SK-N-SH (cell line): ENCODE measurements at regions not wholly inside any gene's neighbourhood (a gene's known extent, or its start where the extent isn't known, plus 50 kb on each side); places are given as distances from the start of the nearest gene placed in this dataset.

Experiments used
- CTCF ChIA-PET: fragments of 300-600, 350-600 bp; formaldehyde crosslinking; extraction: SDS; loops from one replicate; lab custom pipeline; 2021; lab: Yijun Ruan, JAX
- POLR2A ChIA-PET: fragments of 350-600 bp; sonication (Branson Sonifier 250); formaldehyde crosslinking; extraction: SDS; loops from one replicate; lab custom pipeline; 2020; ENCODE audit warnings: antibody characterized with exemption, inconsistent platforms; lab: Yijun Ruan, JAX
- DNase-seq: peaks from one replicate; pipeline ENCODE4 v3.0.0; 2012
- H2AFZ ChIP-seq: fragments of 200-600 bp; sonication (generic); 2 replicates; pipeline ENCODE4 v1.8.1; 2016; ENCODE audit warnings: antibody characterized with exemption, mild to moderate bottlenecking, low read depth
- H3F3A ChIP-seq: fragments of 200-600 bp; sonication (generic); replicated peaks from 2 replicates; pipeline ENCODE3; 2016; ENCODE audit warnings: antibody characterized with exemption, mild to moderate bottlenecking; ENCODE audit not compliant: insufficient read depth
- H3K27ac ChIP-seq, 2 experiments: fragments of 200-500 bp in 1 of 2; fragments of 200-600 bp in 1 of 2; sonication (Bioruptor generic) in 1 of 2; sonication (generic), shearing (Covaris generic) in 1 of 2; 2 replicates each; pipeline versions ENCODE4 v1.5.1 to v1.6.1; 2014 to 2016; ENCODE audit warnings: low read depth in 2 of 2, inconsistent platforms in 1 of 2, low read length in 1 of 2, mild to moderate bottlenecking in 1 of 2, mixed read lengths in 1 of 2
- H3K27me3 ChIP-seq: fragments of 200-600 bp; sonication (generic), shearing (Covaris generic); 2 replicates; pipeline ENCODE4 v1.6.1; 2016; ENCODE audit warnings: mixed run types; ENCODE audit not compliant: insufficient read depth
- H3K36me3 ChIP-seq, 2 experiments: fragments of 200-500 bp in 1 of 2; fragments of 200-600 bp in 1 of 2; sonication (Bioruptor generic) in 1 of 2; sonication (generic) in 1 of 2; replicated peaks in 1 of 2; 2 replicates each; pipeline versions ENCODE3 to v1.5.1; 2014 to 2016; ENCODE audit warnings: low read length in 1 of 2, mild to moderate bottlenecking in 1 of 2; ENCODE audit not compliant: insufficient read depth in 2 of 2, control insufficient read depth in 1 of 2
- H3K4me1 ChIP-seq, 2 experiments: fragments of 200-500 bp in 1 of 2; fragments of 200-600 bp in 1 of 2; sonication (Bioruptor generic) in 1 of 2; sonication (generic), shearing (Covaris generic) in 1 of 2; 2 replicates each; pipeline versions ENCODE4 v1.5.1 to v1.6.1; 2014 to 2016; ENCODE audit warnings: low read depth in 1 of 2, low read length in 1 of 2, mixed run types in 1 of 2; ENCODE audit not compliant: insufficient read depth in 2 of 2, control insufficient read depth in 1 of 2
- H3K4me2 ChIP-seq: fragments of 200-600 bp; sonication (generic), shearing (Covaris generic); 2 replicates; pipeline ENCODE4 v1.6.1; 2017; ENCODE audit warnings: mixed run types
- H3K4me3 ChIP-seq, 2 experiments: fragments of 200-500 bp in 1 of 2; fragments of 200-600 bp in 1 of 2; sonication (Bioruptor generic) in 1 of 2; sonication (generic), shearing (Covaris generic) in 1 of 2; 2 replicates each; pipeline versions ENCODE4 v1.5.1 to v1.8.1; 2014 to 2016; ENCODE audit warnings: low read depth in 2 of 2, inconsistent platforms in 1 of 2, low read length in 1 of 2, mild to moderate bottlenecking in 1 of 2, mixed read lengths in 1 of 2, moderate library complexity in 1 of 2
- H3K79me2 ChIP-seq: fragments of 200-600 bp; sonication (generic); 2 replicates; pipeline ENCODE4 v1.8.1; 2017; ENCODE audit warnings: mild to moderate bottlenecking; ENCODE audit not compliant: insufficient read depth
- H3K9ac ChIP-seq: fragments of 200-600 bp; sonication (generic); 2 replicates; pipeline ENCODE4 v1.6.1; 2017; ENCODE audit warnings: mixed run types
- H3K9me2 ChIP-seq: fragments of 200-600 bp; sonication (generic); 2 replicates; pipeline ENCODE4 v1.6.1; 2017; ENCODE audit warnings: mixed run types
- H3K9me3 ChIP-seq: fragments of 200-600 bp; sonication (generic); 2 replicates; pipeline ENCODE4 v1.6.1; 2017; ENCODE audit warnings: mixed run types, mild to moderate bottlenecking, moderate library complexity
- H4K20me1 ChIP-seq: fragments of 200-600 bp; sonication (generic); 2 replicates; pipeline ENCODE4 v1.6.1; 2017; ENCODE audit warnings: mild to moderate bottlenecking, mixed run types; ENCODE audit not compliant: insufficient read depth
- CHD2 ChIP-seq: fragments of 150-350 bp; IDR thresholded peaks from 2 replicates; pipeline ENCODE4 v1.6.1; 2018; ENCODE audit warnings: low read length; ENCODE audit not compliant: partially characterized antibody
- CTCF ChIP-seq: fragments of 200-600 bp; sonication (generic); IDR thresholded peaks from 2 replicates; pipeline ENCODE4 v1.6.1; 2017; ENCODE audit warnings: antibody characterized with exemption, mild to moderate bottlenecking, moderate library complexity
- ELF1 ChIP-seq: IDR thresholded peaks from 2 replicates; pipeline ENCODE4 v1.4.0; 2012
- FOXJ3 ChIP-seq: sonication (generic); formaldehyde crosslinking; IDR thresholded peaks from 2 replicates; pipeline ENCODE4 v1.5.1; 2020; ENCODE audit warnings: mild to moderate bottlenecking, missing genetic modification reagents
- GATA2 ChIP-seq: sonication (generic); formaldehyde crosslinking; IDR thresholded peaks from 2 replicates; pipeline ENCODE4 v1.5.0; 2020; ENCODE audit warnings: mild to moderate bottlenecking, missing genetic modification reagents
- IRF3 ChIP-seq: fragments of 150-350 bp; IDR thresholded peaks from 2 replicates; pipeline ENCODE4 v1.6.1; 2016; ENCODE audit warnings: mild to moderate bottlenecking, low read depth, low read length
- JUND ChIP-seq: IDR thresholded peaks from 2 replicates; pipeline ENCODE4 v1.4.0; 2012
- MEF2A ChIP-seq: IDR thresholded peaks from 2 replicates; pipeline ENCODE4 v1.4.0; 2012; ENCODE audit warnings: low read depth, borderline replicate concordance
- NFIC ChIP-seq: IDR thresholded peaks from 2 replicates; pipeline ENCODE4 v1.4.0; 2012; ENCODE audit warnings: borderline replicate concordance
- NRF1 ChIP-seq: IDR thresholded peaks from 2 replicates; pipeline ENCODE4 v1.6.1; 2012; ENCODE audit warnings: low read depth, mild to moderate bottlenecking, low read length
- RAD21 ChIP-seq: IDR thresholded peaks from 2 replicates; pipeline ENCODE4 v1.6.1; 2012; ENCODE audit warnings: mild to moderate bottlenecking, low read length
- TEAD4 ChIP-seq: IDR thresholded peaks from 2 replicates; pipeline ENCODE4 v1.4.0; 2012; ENCODE audit warnings: mild to moderate bottlenecking, borderline replicate concordance; ENCODE audit not compliant: insufficient read depth
- YY1 ChIP-seq: IDR thresholded peaks from 2 replicates; pipeline ENCODE4 v1.4.0; 2012; ENCODE audit warnings: low read depth, mild to moderate bottlenecking
- WGBS: methylation state at CpG from one replicate; pipeline ENCODE4 v1.1.6; 2017; ENCODE audit warnings: low lambda C conversion rate; 5-methylcytosine and 5-hydroxymethylcytosine counted together
- TF ChIP-seq, protein P1 (sequence below): IDR thresholded peaks from 2 replicates; pipeline ENCODE4 v1.4.0; 2012; ENCODE audit warnings: low read depth
- TF ChIP-seq, protein P2 (sequence below): IDR thresholded peaks from 2 replicates; pipeline ENCODE4 v1.4.0; 2012; ENCODE audit warnings: low read depth, borderline replicate concordance

DNA sequence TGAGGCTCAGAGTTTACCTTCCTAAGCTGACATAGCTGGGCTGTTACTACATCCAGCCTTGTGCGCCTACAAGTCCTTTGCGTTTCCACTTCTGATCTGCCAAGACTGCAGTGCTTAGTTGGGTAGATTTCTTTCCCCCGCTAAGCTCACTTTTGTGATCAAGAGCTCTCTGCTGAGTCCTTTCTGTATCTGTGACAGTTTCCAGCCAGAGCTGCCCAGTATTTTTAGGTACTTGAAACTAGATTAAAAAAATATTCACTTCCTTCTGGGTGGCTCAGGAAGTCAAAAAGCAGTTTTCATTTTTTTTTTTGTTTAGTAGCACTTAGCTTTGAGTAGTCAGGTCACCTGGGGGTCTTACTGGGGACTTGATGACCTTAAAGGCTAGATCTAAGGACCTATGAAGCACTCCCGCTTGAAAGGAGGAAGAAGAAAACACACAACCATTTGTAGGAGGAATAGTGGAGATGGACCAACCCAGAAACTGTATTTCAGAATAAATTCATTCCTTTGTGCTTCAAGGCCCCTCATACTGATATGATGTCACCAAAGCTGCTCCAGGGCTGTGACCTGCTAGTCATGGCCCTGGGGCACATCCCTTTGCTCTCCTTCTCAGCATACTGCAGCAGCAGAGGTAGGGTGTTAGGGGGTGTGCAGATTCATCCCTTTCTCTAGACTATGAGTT lies 75.6 kb upstream of the HNF1B start:
- TF ChIP-seq TEAD4 (no peak), NFIC (no peak), ELF1 (no peak), CTCF (no peak), FOXJ3 (no peak), CHD2 (no peak), RAD21 (no peak), MEF2A (no peak), YY1 (no peak), GATA2 (CRISPR knock-in tag) (no peak), IRF3 (no peak), JUND (no peak), NRF1 (no peak)
- TF ChIP-seq, protein P1, sequence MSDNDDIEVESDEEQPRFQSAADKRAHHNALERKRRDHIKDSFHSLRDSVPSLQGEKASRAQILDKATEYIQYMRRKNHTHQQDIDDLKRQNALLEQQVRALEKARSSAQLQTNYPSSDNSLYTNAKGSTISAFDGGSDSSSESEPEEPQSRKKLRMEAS, result no peak
- TF ChIP-seq, protein P2, sequence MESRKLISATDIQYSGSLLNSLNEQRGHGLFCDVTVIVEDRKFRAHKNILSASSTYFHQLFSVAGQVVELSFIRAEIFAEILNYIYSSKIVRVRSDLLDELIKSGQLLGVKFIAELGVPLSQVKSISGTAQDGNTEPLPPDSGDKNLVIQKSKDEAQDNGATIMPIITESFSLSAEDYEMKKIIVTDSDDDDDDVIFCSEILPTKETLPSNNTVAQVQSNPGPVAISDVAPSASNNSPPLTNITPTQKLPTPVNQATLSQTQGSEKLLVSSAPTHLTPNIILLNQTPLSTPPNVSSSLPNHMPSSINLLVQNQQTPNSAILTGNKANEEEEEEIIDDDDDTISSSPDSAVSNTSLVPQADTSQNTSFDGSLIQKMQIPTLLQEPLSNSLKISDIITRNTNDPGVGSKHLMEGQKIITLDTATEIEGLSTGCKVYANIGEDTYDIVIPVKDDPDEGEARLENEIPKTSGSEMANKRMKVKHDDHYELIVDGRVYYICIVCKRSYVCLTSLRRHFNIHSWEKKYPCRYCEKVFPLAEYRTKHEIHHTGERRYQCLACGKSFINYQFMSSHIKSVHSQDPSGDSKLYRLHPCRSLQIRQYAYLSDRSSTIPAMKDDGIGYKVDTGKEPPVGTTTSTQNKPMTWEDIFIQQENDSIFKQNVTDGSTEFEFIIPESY, result no peak
- WGBS, result 89% methylated on average over 4 of the region's 4 CpGs
- Histone ChIP-seq H3K79me2 (no peaks in the 10 kb centered on the region), H3K27ac (no peak overlapping the region), H3F3A (peaks cover 4% of the 10 kb centered on the region), H3K9me2 (no peaks in the 10 kb centered on the region), H3K4me3 (no peak overlapping the region), H3K4me2 (no peak overlapping the region), H3K4me1 (peaks cover 0 to 14% of the 10 kb centered on the region in 2 experiments; a peak in 2 of 4 replicates), H3K9me3 (no peaks in the 10 kb centered on the region), H3K36me3 (no peaks in the 10 kb centered on the region), H3K9ac (no peak overlapping the region), H2AFZ (no peak overlapping the region), H3K27me3 (no peaks in the 10 kb centered on the region), H4K20me1 (no peaks in the 10 kb centered on the region)
- ChIA-PET CTCF (interaction anchor here (1.0 to 1.5 kb wide), 2 partner anchors 170 to 171 kb away, joined by 3 to 6 read pairs; no protein-coding TSS in a partner anchor), POLR2A (no interaction called here)
- no peak for DNase-seq
